Endothelial cell of umbilical vein (primary cell): ENCODE measurements at regions not wholly inside any gene's neighbourhood (a gene's known extent, or its start where the extent isn't known, plus 50 kb on each side); places are given as distances from the start of the nearest gene placed in this dataset.

Source experiments
- BruUV-seq: library from RNA; stranded (reverse); fragments of 400-500 nt; replicated peaks from 2 replicates; lab custom pipeline; 2021; lab: Mats Ljungman, UMichigan
- CTCF ChIA-PET: fragments of 300-600, 350-600 bp; sonication (Branson Sonifier 250); formaldehyde crosslinking; loops from one replicate; lab custom pipeline; 2021; ENCODE audit warnings: antibody characterized with exemption, inconsistent platforms; lab: Charles Lee
- POLR2A ChIA-PET: fragments of 300-600, 350-600 bp; sonication (Branson Sonifier 250); formaldehyde crosslinking; loops from one replicate; lab custom pipeline; 2021; ENCODE audit warnings: antibody characterized with exemption, inconsistent platforms; lab: Charles Lee
- DNase-seq: peaks from one replicate; pipeline ENCODE4 v3.0.0-alpha.2; 2011; ENCODE audit warnings: low read depth, low spot score
- FAIRE-seq: peaks from 2 replicates; lab custom pipeline; 2011; peaks lifted over from hg19 to GRCh38; lab: Jason Lieb, UNC
- H2AFZ ChIP-seq: 2 replicates; pipeline ENCODE4 v1.6.0; 2012; ENCODE audit warnings: low read depth, low read length, control low read depth, inconsistent platforms
- H3K27ac ChIP-seq: 2 replicates; pipeline ENCODE4 v1.5.1; 2011; ENCODE audit warnings: low read depth, mild to moderate bottlenecking, control low read depth, low read length, moderate library complexity; ENCODE audit not compliant: insufficient read depth
- H3K27me3 ChIP-seq, 2 experiments: 2 replicates each; pipeline versions ENCODE4 v1.6.0 to v1.6.1; 2011; ENCODE audit warnings: low read length in 2 of 2, mixed read lengths in 1 of 2; ENCODE audit not compliant: control insufficient read depth in 2 of 2, insufficient read depth in 2 of 2
- H3K36me3 ChIP-seq, 2 experiments: 2 replicates in 1 of 2; 3 replicates in 1 of 2; pipeline ENCODE4 v1.5.1; 2011; ENCODE audit warnings: low read length in 2 of 2, mild to moderate bottlenecking in 1 of 2, moderate library complexity in 1 of 2; ENCODE audit not compliant: control insufficient read depth in 2 of 2, insufficient read depth in 2 of 2; ENCODE audit errors: extremely low read depth in 1 of 2
- H3K4me1 ChIP-seq: 3 replicates; pipeline ENCODE4 v1.5.1; 2011; ENCODE audit warnings: mild to moderate bottlenecking, low read length; ENCODE audit not compliant: control insufficient read depth, insufficient read depth; ENCODE audit errors: extremely low read depth
- H3K4me2 ChIP-seq: 2 replicates; pipeline ENCODE4 v1.6.1; 2011; ENCODE audit warnings: low read length, control low read depth, mixed read lengths; ENCODE audit not compliant: insufficient read depth
- H3K4me3 ChIP-seq, 3 experiments: fragments of 200-600 bp in 1 of 3; sonication (generic), shearing (Covaris generic) in 1 of 3; replicated peaks in 1 of 3; 2 replicates each; pipeline ENCODE4 v1.5.1; 2011 to 2016; ENCODE audit warnings: control low read depth in 3 of 3, low read length in 3 of 3, mild to moderate bottlenecking in 2 of 3, inconsistent platforms in 1 of 3, low read depth in 1 of 3, moderate library complexity in 1 of 3; ENCODE audit not compliant: insufficient read depth in 1 of 3
- H3K79me2 ChIP-seq: 2 replicates; pipeline ENCODE4 v1.6.0; 2012; ENCODE audit warnings: low read length, inconsistent platforms; ENCODE audit not compliant: control insufficient read depth, insufficient read depth
- H3K9ac ChIP-seq: replicated peaks from 2 replicates; pipeline ENCODE3; 2011; ENCODE audit warnings: low read length, control low read depth; ENCODE audit not compliant: insufficient read depth; ENCODE audit errors: extremely low read depth
- H3K9me1 ChIP-seq: replicated peaks from 3 replicates; pipeline ENCODE4 v1.6.0; 2011; ENCODE audit warnings: mild to moderate bottlenecking, low read length; ENCODE audit not compliant: control insufficient read depth, insufficient read depth; ENCODE audit errors: extremely low read depth
- H3K9me3 ChIP-seq: replicated peaks from 2 replicates; pipeline ENCODE4 v1.5.1; 2012; ENCODE audit warnings: low read length, inconsistent platforms; ENCODE audit not compliant: control insufficient read depth, insufficient read depth
- H4K20me1 ChIP-seq: replicated peaks from 2 replicates; pipeline ENCODE3; 2011; ENCODE audit warnings: mild to moderate bottlenecking, low read length; ENCODE audit not compliant: control insufficient read depth, insufficient read depth; ENCODE audit errors: extremely low read depth
- EZH2 ChIP-seq: IDR thresholded peaks from 2 replicates; pipeline ENCODE4 v1.6.1; 2012; ENCODE audit warnings: borderline replicate concordance, low read depth, mild to moderate bottlenecking, moderate library complexity, low read length, inconsistent platforms; ENCODE audit not compliant: severe bottlenecking
- FOS ChIP-seq: IDR thresholded peaks from 2 replicates; pipeline ENCODE4 v1.6.1; 2011; ENCODE audit warnings: mild to moderate bottlenecking, low read length, moderate library complexity, borderline replicate concordance; ENCODE audit not compliant: insufficient read depth
- GATA2 ChIP-seq: IDR thresholded peaks from 2 replicates; pipeline ENCODE4 v1.7.0; 2011; ENCODE audit warnings: low read depth, mild to moderate bottlenecking, moderate library complexity, mixed read lengths, low read length; ENCODE audit not compliant: insufficient read length, insufficient read depth
- JUN ChIP-seq: IDR thresholded peaks from 2 replicates; pipeline ENCODE4 v1.6.1; 2011; ENCODE audit warnings: borderline replicate concordance, low read depth; ENCODE audit not compliant: insufficient read length, insufficient read depth
- MYC ChIP-seq: IDR thresholded peaks from one replicate; pipeline ENCODE4 v1.6.1; 2011; ENCODE audit warnings: mild to moderate bottlenecking, low read depth, low read length
- POLR2A ChIP-seq: IDR thresholded peaks from 2 replicates; pipeline ENCODE4 v1.6.1; 2012; ENCODE audit warnings: low read depth, mild to moderate bottlenecking, control low read depth, low read length
- POLR2AphosphoS5 ChIP-seq: IDR thresholded peaks from 2 replicates; pipeline ENCODE4 v1.6.1; 2012; ENCODE audit warnings: low read depth, mild to moderate bottlenecking, control low read depth, low read length, moderate library complexity; ENCODE audit not compliant: insufficient read depth
- dilution Hi-C: fragments of 300-500 bp; cut with MboI; formaldehyde crosslinking; loops from one replicate; pipeline ENCODE4 v1.15.0; 2019; ENCODE audit warnings: low sequenced_read_pairs; ENCODE audit not compliant: extremely low pct_ligation_motif_present
- intact Hi-C: fragments of 100-400 bp; cut with micrococcal nuclease; formaldehyde crosslinking; loops from one replicate; pipeline ENCODE4 v1.10.0; 2022
- TF ChIP-seq, protein P1 (sequence below): IDR thresholded peaks from 2 replicates; pipeline ENCODE4 v1.6.1; 2011; ENCODE audit not compliant: insufficient read depth, insufficient read length
- TF ChIP-seq, protein P2 (sequence below), 2 donors: IDR thresholded peaks; 1 replicate in 1 of 2; 2 replicates in 1 of 2; pipeline ENCODE4 v1.5.1; 2011; ENCODE audit warnings: low read length in 2 of 2, mild to moderate bottlenecking in 2 of 2, moderate library complexity in 2 of 2, control low read depth in 1 of 2, inconsistent platforms in 1 of 2, low read depth in 1 of 2; ENCODE audit not compliant: insufficient read depth in 1 of 2; ENCODE audit errors: extremely low read depth in 1 of 2

DNA sequence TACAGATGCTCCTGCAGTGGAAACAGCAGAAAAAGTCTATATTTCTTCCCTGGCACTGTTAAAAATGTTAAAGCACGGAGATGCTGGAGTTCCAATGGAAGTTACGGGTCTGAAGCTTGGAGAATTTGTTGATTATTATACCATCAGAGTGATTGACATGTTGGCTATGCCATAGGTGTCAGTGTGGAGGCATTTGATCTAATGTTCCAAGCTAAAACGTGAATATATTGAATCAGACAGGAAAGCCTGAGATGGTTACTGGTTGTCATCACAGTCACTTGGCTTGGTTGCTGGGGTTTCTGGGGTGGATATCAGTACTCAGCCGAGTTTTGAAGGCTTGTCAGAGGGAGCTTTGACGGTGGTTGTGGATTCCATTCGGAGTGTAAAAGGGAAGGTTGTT, 262.9 kb upstream of the CNTNAP5 start:
- Histone ChIP-seq H4K20me1 (no peaks in the 10 kb centered on the region), H3K9ac (no peak overlapping the region), H3K9me1 (no peaks in the 10 kb centered on the region), H3K4me1 (no peaks in the 10 kb centered on the region), H3K4me2 (no peak overlapping the region), H3K79me2 (no peaks in the 10 kb centered on the region), H2AFZ (no peak overlapping the region), H3K4me3 (no peak overlapping the region), H3K27ac (no peak overlapping the region), H3K27me3 (no peaks in the 10 kb centered on the region), H3K9me3 (no peaks in the 10 kb centered on the region), H3K36me3 (no peaks in the 10 kb centered on the region)
- CTCF ChIA-PET: no interaction called here
- FAIRE-seq (no peak), DNase-seq (no peak)
- TF ChIP-seq, protein P1, sequence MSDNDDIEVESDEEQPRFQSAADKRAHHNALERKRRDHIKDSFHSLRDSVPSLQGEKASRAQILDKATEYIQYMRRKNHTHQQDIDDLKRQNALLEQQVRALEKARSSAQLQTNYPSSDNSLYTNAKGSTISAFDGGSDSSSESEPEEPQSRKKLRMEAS: no peak
- TF ChIP-seq EZH2 (no peak), POLR2AphosphoS5 (no peak), MYC (no peak), POLR2A (no peak), JUN (no peak), GATA2 (no peak), FOS (no peak)
- TF ChIP-seq, protein P2, sequence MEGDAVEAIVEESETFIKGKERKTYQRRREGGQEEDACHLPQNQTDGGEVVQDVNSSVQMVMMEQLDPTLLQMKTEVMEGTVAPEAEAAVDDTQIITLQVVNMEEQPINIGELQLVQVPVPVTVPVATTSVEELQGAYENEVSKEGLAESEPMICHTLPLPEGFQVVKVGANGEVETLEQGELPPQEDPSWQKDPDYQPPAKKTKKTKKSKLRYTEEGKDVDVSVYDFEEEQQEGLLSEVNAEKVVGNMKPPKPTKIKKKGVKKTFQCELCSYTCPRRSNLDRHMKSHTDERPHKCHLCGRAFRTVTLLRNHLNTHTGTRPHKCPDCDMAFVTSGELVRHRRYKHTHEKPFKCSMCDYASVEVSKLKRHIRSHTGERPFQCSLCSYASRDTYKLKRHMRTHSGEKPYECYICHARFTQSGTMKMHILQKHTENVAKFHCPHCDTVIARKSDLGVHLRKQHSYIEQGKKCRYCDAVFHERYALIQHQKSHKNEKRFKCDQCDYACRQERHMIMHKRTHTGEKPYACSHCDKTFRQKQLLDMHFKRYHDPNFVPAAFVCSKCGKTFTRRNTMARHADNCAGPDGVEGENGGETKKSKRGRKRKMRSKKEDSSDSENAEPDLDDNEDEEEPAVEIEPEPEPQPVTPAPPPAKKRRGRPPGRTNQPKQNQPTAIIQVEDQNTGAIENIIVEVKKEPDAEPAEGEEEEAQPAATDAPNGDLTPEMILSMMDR (IDR thresholded peaks at IDR 0.05; ENCODE audit: extremely low read depth in 1 of 2, insufficient read depth in 1 of 2, low read depth in 1 of 2, low read length in 2 of 2): no peak
- intact Hi-C loops (no loop called here), dilution Hi-C loops (no loop called here)
- no TSS peak for BruUV-seq
- POLR2A ChIA-PET: interaction anchor here (0.7 kb wide), 1 partner anchor 460 kb away, joined by 3 read pairs; no protein-coding TSS in a partner anchor
